ENCODE measurements at regions not wholly inside any gene's neighbourhood (a gene's known extent, or its start where the extent isn't known, plus 50 kb on each side); places are given as distances from the start of the nearest gene placed in this dataset.

DNA sequence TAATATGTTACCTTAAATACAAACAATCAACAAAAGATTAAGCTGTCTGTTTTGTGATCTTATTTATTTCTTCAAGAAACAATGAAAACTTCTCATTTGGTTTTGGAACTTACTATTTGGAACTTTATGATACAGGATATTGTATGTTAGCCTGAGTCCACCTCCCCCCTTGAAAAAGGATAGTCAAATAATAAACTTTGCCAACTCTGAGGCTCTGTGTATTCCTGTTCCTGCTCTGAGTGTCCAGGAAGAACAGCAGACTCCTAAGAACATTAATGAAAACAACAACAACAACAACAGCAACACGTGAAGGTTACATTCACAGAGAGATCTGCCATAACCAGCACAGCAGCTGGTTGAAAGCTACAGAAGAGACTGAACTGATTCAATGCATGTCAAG lies 108.1 kb upstream of the AADACL2 start:
- no peaks in the 10 kb centered on the region; a peak in 1 of 5 replicates for H3K27me3 ChIP-seq (ENCODE audit: control insufficient read depth in 1 of 2, insufficient read depth in 2 of 2, low read length in 2 of 2)
- no peak overlapping the region for H3K9ac ChIP-seq (ENCODE audit: insufficient read depth, low read depth, low read length)
- ChIA-PET POLR2A (no interaction called here), CTCF (ENCODE audit: low intra/inter-chr PET ratio, low total read pairs) (no interaction called here)
- intact Hi-C loops (cut with micrococcal nuclease; ENCODE audit: unreplicated experiment) (no loop called here), in situ Hi-C loops (cut with HindIII; ENCODE audit: extremely low pct_ligation_motif_present, low pct_unique_long_range_greater_than_20kb) (no loop called here)
- H3K36me3 ChIP-seq (replicated peaks in 1 of 2; ENCODE audit: control insufficient read depth in 1 of 2, insufficient read depth in 2 of 2, low read length in 2 of 2): no peaks in the 10 kb centered on the region
- TF ChIP-seq ZNF251 (CRISPR knock-in tag; IDR thresholded peaks at IDR 0.05): no peak
- TF ChIP-seq THYN1 (CRISPR knock-in tag; IDR thresholded peaks at IDR 0.05; ENCODE audit: borderline replicate concordance, low read depth): no peak
- TF ChIP-seq, protein P1, sequence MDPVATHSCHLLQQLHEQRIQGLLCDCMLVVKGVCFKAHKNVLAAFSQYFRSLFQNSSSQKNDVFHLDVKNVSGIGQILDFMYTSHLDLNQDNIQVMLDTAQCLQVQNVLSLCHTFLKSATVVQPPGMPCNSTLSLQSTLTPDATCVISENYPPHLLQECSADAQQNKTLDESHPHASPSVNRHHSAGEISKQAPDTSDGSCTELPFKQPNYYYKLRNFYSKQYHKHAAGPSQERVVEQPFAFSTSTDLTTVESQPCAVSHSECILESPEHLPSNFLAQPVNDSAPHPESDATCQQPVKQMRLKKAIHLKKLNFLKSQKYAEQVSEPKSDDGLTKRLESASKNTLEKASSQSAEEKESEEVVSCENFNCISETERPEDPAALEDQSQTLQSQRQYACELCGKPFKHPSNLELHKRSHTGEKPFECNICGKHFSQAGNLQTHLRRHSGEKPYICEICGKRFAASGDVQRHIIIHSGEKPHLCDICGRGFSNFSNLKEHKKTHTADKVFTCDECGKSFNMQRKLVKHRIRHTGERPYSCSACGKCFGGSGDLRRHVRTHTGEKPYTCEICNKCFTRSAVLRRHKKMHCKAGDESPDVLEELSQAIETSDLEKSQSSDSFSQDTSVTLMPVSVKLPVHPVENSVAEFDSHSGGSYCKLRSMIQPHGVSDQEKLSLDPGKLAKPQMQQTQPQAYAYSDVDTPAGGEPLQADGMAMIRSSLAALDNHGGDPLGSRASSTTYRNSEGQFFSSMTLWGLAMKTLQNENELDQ (CRISPR knock-in tag; IDR thresholded peaks at IDR 0.05; ENCODE audit: borderline replicate concordance): no peak
- no peak for TF ChIP-seq JDP2 (CRISPR knock-in tag; IDR thresholded peaks at IDR 0.05; ENCODE audit: borderline replicate concordance)
- TF ChIP-seq ZNF441 (CRISPR knock-in tag; IDR thresholded peaks at IDR 0.05; ENCODE audit: borderline replicate concordance): no peak
- TF ChIP-seq, protein P2, sequence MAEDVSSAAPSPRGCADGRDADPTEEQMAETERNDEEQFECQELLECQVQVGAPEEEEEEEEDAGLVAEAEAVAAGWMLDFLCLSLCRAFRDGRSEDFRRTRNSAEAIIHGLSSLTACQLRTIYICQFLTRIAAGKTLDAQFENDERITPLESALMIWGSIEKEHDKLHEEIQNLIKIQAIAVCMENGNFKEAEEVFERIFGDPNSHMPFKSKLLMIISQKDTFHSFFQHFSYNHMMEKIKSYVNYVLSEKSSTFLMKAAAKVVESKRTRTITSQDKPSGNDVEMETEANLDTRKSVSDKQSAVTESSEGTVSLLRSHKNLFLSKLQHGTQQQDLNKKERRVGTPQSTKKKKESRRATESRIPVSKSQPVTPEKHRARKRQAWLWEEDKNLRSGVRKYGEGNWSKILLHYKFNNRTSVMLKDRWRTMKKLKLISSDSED (CRISPR knock-in tag; IDR thresholded peaks at IDR 0.05): no peak
- TF ChIP-seq NAIF1 (CRISPR knock-in tag; IDR thresholded peaks at IDR 0.05; ENCODE audit: borderline replicate concordance): no peak
- TF ChIP-seq IKZF1 (IDR thresholded peaks at IDR 0.05): no peak
- TF ChIP-seq, protein P3, sequence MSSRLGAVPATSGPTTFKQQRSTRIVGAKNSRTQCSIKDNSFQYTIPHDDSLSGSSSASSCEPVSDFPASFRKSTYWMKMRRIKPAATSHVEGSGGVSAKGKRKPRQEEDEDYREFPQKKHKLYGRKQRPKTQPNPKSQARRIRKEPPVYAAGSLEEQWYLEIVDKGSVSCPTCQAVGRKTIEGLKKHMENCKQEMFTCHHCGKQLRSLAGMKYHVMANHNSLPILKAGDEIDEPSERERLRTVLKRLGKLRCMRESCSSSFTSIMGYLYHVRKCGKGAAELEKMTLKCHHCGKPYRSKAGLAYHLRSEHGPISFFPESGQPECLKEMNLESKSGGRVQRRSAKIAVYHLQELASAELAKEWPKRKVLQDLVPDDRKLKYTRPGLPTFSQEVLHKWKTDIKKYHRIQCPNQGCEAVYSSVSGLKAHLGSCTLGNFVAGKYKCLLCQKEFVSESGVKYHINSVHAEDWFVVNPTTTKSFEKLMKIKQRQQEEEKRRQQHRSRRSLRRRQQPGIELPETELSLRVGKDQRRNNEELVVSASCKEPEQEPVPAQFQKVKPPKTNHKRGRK (CRISPR knock-in tag; IDR thresholded peaks at IDR 0.05): no peak
- DNase-seq (ENCODE audit: low spot score): no peak
- no peaks in the 10 kb centered on the region for H4K20me1 ChIP-seq (ENCODE audit: insufficient read depth, low read length)
- H3K4me3 ChIP-seq (replicated peaks in 1 of 3; ENCODE audit: insufficient read depth in 1 of 3, low read depth in 2 of 3, low read length in 3 of 3): no peak overlapping the region
- H3K9me3 ChIP-seq (ENCODE audit: low read length): no peaks in the 10 kb centered on the region
- H2AFZ ChIP-seq (ENCODE audit: low read length): no peak overlapping the region
- WGBS (ENCODE audit: low lambda C conversion rate): 4% methylated on average over 1 of the region's 1 CpG
- no TSS peak for BruUV-seq (replicated peaks)
- peaks cover 10% of the 10 kb centered on the region for H3K4me1 ChIP-seq (ENCODE audit: insufficient read depth, low read length)
- no peak for FAIRE-seq
- ATAC-seq: no peak
- H3K27ac ChIP-seq (ENCODE audit: extremely low read length, insufficient read depth, low read length): no peak overlapping the region
- H3K79me2 ChIP-seq (ENCODE audit: insufficient read depth, low read length): no peaks in the 10 kb centered on the region
- H3K4me2 ChIP-seq (ENCODE audit: low read depth, low read length): no peak overlapping the region

Measured in HepG2 (cell line).